Thoracic aorta (tissue), 2 donors: ENCODE measurements at regions not wholly inside any gene's neighbourhood (a gene's known extent, or its start where the extent isn't known, plus 50 kb on each side); places are given as distances from the start of the nearest gene placed in this dataset.

Experiments
- ATAC-seq: fragments of 150-250 bp; one replicate; pipeline ENCODE4 v1.8.0; 2017; ENCODE audit warnings: low read depth; ENCODE audit not compliant: insufficient number of reproducible peaks, low FRiP score
- DNase-seq: peaks from one replicate; pipeline ENCODE4 v3.0.0-alpha.2; 2020; ENCODE audit warnings: low spot score
- H3K27ac ChIP-seq, 2 donors: fragments of 200-600 bp; sonication (generic); 1 replicate in 1 of 2; 2 replicates in 1 of 2; pipeline ENCODE4 v1.5.1; 2016; ENCODE audit warnings: mild to moderate bottlenecking in 2 of 2, moderate library complexity in 2 of 2
- H3K27me3 ChIP-seq: fragments of 200-600 bp; sonication (generic); replicated peaks from 2 replicates; pipeline ENCODE4 v1.6.0; 2016; ENCODE audit warnings: mild to moderate bottlenecking; ENCODE audit not compliant: insufficient read depth
- H3K36me3 ChIP-seq: fragments of 200-600 bp; sonication (generic); one replicate; pipeline ENCODE4 v1.5.1; 2016
- H3K4me1 ChIP-seq, 2 donors: fragments of 200-600 bp; sonication (generic); 1 replicate in 1 of 2; 2 replicates in 1 of 2; pipeline versions ENCODE4 v1.5.1 to v1.6.0; 2016; ENCODE audit warnings: low read depth in 2 of 2, mild to moderate bottlenecking in 1 of 2; ENCODE audit not compliant: control insufficient read depth in 1 of 2
- H3K4me3 ChIP-seq: fragments of 200-600 bp; sonication (generic); 2 replicates; pipeline ENCODE4 v1.5.1; 2016; ENCODE audit warnings: mild to moderate bottlenecking
- H3K9me3 ChIP-seq: fragments of 200-600 bp; sonication (generic); 2 replicates; pipeline ENCODE4 v1.5.1; 2016
- CTCF ChIP-seq: fragments of 200-600 bp; sonication (generic); IDR thresholded peaks from one replicate; pipeline ENCODE4 v1.5.1; 2019; ENCODE audit warnings: antibody characterized with exemption

- TF ChIP-seq CTCF, result no peak
- no peak for DNase-seq
- no peaks in the 10 kb centered on the region for H3K27me3 ChIP-seq
- H3K4me3 ChIP-seq, result no peak overlapping the region
- no peaks in the 10 kb centered on the region for H3K4me1 ChIP-seq
- ATAC-seq, result no peak
- no peaks in the 10 kb centered on the region for H3K36me3 ChIP-seq
- H3K27ac ChIP-seq, result no peak overlapping the region
- no peaks in the 10 kb centered on the region for H3K9me3 ChIP-seq
Observed at GRCh38 chr6:54440549-54440948, 132.3 kb downstream of the TINAG start.

GRCh38 chr6:54441020-54441419 is 132.8 kb downstream of the TINAG start:
- H3K9me3 ChIP-seq, result no peaks in the 10 kb centered on the region
- no peak overlapping the region for H3K27ac ChIP-seq
- no peaks in the 10 kb centered on the region for H3K36me3 ChIP-seq
- H3K27me3 ChIP-seq, result no peaks in the 10 kb centered on the region
- no peak for TF ChIP-seq CTCF
- DNase-seq, result no peak
- ATAC-seq, result no peak
- H3K4me1 ChIP-seq, result no peaks in the 10 kb centered on the region
- no peak overlapping the region for H3K4me3 ChIP-seq

- no peak for ATAC-seq
- no peak for TF ChIP-seq CTCF
- H3K4me3 ChIP-seq, result no peak overlapping the region
- H3K9me3 ChIP-seq, result no peaks in the 10 kb centered on the region
- no peak for DNase-seq
- no peak overlapping the region for H3K27ac ChIP-seq
- H3K4me1 ChIP-seq, result no peaks in the 10 kb centered on the region
- no peaks in the 10 kb centered on the region for H3K27me3 ChIP-seq
- H3K36me3 ChIP-seq, result no peaks in the 10 kb centered on the region
Observed at GRCh38 chr6:54441687-54442248, 133.5 kb downstream of the TINAG start.

GRCh38 chr6:54445207-54445606 is 137.0 kb downstream of the TINAG start:
- no peak for TF ChIP-seq CTCF
- Histone ChIP-seq H3K36me3 (no peaks in the 10 kb centered on the region), H3K9me3 (no peaks in the 10 kb centered on the region), H3K4me1 (no peaks in the 10 kb centered on the region), H3K4me3 (no peak overlapping the region), H3K27ac (no peak overlapping the region), H3K27me3 (no peaks in the 10 kb centered on the region)
- DNase-seq, result no peak
- no peak for ATAC-seq

GRCh38 chr6:54448617-54449016 is 140.4 kb downstream of the TINAG start:
- H3K9me3 ChIP-seq, result no peaks in the 10 kb centered on the region
- no peak for DNase-seq
- H3K36me3 ChIP-seq, result no peaks in the 10 kb centered on the region
- H3K4me1 ChIP-seq, result no peaks in the 10 kb centered on the region
- no peak for ATAC-seq
- no peak for TF ChIP-seq CTCF
- no peaks in the 10 kb centered on the region for H3K27me3 ChIP-seq
- H3K27ac ChIP-seq, result no peak overlapping the region
- no peak overlapping the region for H3K4me3 ChIP-seq
